ENCODE measurements at regions not wholly inside any gene's neighbourhood (a gene's known extent, or its start where the extent isn't known, plus 50 kb on each side); places are given as distances from the start of the nearest gene placed in this dataset.
"Not testable (repeated sequence)": the region's sequence is repeated elsewhere in the genome, so short reads cannot be mapped to it uniquely, and the experiment has no call there.

DNA sequence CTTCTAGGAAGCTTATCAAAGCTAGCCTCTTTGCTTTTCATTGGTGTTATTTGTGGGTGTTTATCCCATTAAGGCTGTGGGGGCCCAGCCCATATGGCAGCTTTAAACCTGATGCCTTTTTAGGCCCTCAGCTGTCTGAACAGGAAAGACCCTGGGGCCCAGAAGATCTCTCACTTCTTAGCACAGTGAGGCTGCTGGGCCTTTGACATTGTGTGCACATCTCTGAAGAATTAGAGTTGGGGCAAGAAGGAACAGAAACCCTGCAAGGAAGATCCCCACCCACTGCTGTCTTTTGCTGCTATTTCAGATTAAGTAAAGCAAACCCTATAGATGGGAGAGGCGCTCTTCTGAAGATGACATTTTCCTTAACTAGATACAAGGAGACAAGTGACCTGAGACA is 250.0 kb downstream of the SMAD2 start:
- Mint-ChIP-seq H3K27me3 (no peaks in the 10 kb centered on the region), H3K4me3 (no peak overlapping the region), H3K4me1 (ENCODE audit: low read depth) (no peaks in the 10 kb centered on the region), H3K27ac (no peak overlapping the region), H3K9me3 (no peaks in the 10 kb centered on the region), H3K36me3 (ENCODE audit: low read depth) (no peaks in the 10 kb centered on the region)
- intact Hi-C loops (cut with micrococcal nuclease), result no loop called here

DNA sequence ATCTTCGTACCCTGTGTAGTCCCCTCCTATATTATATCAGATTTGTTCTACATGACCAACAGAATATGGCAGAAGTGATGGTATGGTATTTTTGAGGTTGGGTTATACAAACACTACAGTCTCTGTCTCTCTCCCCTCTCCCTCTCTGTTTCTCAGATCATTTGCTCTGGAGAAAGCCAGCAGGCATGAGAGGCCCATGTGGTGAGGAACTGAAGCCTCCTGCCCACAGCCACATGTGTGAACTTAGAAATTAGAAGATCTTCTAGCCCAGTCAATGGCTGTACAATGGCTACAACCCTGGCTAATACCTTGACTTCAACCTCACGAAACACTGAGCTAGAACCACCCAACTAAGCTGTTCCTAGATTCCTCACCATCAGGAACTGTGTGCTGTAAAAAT is 250.6 kb downstream of the SMAD2 start:
- H3K27me3 Mint-ChIP-seq, result no peaks in the 10 kb centered on the region
- H3K36me3 Mint-ChIP-seq (ENCODE audit: low read depth), result no peaks in the 10 kb centered on the region
- H3K4me1 Mint-ChIP-seq (ENCODE audit: low read depth), result no peaks in the 10 kb centered on the region
- intact Hi-C loops (cut with micrococcal nuclease), result no loop called here
- H3K27ac Mint-ChIP-seq, result no peak overlapping the region
- no peak overlapping the region for H3K4me3 Mint-ChIP-seq
- no peaks in the 10 kb centered on the region for H3K9me3 Mint-ChIP-seq

DNA sequence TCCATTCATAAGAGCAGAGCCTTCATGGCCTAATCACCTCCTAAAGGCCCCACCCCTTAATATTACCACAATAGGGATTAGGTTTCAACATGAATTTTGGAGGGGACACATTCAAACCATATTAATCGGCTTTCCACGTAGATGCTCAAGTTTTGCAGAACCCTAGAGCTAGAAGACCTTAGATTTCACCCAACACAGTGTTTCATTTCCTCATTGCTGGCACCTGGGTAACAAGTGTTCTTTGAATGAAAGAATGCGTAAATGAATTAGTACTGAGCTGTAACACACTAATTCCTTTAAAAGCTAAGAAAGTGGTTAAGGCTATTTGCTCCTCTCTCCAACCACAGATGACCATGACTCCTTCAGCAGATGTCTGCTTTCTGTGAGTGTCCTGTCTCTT is 252.5 kb downstream of the SMAD2 start:
- Mint-ChIP-seq H3K4me3 (no peak overlapping the region), H3K27me3 (no peaks in the 10 kb centered on the region), H3K27ac (no peak overlapping the region), H3K4me1 (ENCODE audit: low read depth) (no peaks in the 10 kb centered on the region), H3K9me3 (no peaks in the 10 kb centered on the region), H3K36me3 (ENCODE audit: low read depth) (no peaks in the 10 kb centered on the region)
- intact Hi-C loops (cut with micrococcal nuclease), result no loop called here

DNA sequence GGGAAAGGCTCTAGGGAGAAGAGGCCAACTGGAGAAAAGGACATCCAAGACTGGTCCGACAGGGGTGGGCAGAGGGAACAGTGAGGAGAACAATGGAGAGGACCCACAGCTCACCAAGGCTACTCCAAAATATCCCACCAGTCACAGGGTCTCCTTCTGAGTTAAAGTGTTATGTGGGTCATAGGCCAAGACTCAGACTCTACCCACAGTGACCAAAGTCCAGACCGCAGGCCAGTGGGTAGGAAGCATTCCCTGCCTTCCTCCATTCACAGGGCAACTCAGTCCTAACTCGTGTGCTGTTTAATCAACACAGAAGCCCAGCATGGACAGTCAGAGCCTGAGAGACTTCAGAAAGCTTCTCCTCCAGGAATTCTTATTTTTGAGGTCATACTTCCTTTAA is 260.6 kb downstream of the SMAD2 start:
- intact Hi-C loops (cut with micrococcal nuclease), result no loop called here
- Mint-ChIP-seq H3K27ac (no peak overlapping the region), H3K4me1 (ENCODE audit: low read depth) (no peaks in the 10 kb centered on the region), H3K4me3 (no peak overlapping the region), H3K27me3 (peaks cover 17% of the 10 kb centered on the region), H3K36me3 (ENCODE audit: low read depth) (no peaks in the 10 kb centered on the region), H3K9me3 (no peaks in the 10 kb centered on the region)

DNA sequence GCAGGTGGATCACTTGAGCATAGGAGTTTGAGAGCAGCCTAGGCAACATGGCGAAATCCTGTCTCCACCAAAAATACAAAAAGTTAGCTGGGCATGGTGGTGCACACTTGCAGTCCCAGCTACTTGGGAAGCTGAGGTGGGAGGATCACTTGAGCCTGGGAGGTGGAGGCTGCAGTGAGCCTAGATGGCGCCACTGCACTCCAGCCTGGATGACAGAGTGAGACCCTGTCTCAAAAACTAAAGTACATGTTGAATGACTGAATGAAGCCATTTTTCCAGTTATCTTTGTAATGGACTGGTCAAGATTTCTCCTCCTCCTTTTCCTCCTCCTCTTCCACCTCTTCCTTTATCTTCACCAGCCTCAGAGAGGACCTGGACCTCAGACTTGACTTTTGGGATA is 272.0 kb downstream of the SMAD2 start:
- H3K4me1 Mint-ChIP-seq (ENCODE audit: low read depth), result no peaks in the 10 kb centered on the region
- intact Hi-C loops (cut with micrococcal nuclease), result no loop called here
- no peak overlapping the region for H3K27ac Mint-ChIP-seq
- H3K4me3 Mint-ChIP-seq, result no peak overlapping the region
- no peaks in the 10 kb centered on the region for H3K36me3 Mint-ChIP-seq (ENCODE audit: low read depth)
- H3K27me3 Mint-ChIP-seq, result no peaks in the 10 kb centered on the region
- H3K9me3 Mint-ChIP-seq, result peaks cover 11% of the 10 kb centered on the region

DNA sequence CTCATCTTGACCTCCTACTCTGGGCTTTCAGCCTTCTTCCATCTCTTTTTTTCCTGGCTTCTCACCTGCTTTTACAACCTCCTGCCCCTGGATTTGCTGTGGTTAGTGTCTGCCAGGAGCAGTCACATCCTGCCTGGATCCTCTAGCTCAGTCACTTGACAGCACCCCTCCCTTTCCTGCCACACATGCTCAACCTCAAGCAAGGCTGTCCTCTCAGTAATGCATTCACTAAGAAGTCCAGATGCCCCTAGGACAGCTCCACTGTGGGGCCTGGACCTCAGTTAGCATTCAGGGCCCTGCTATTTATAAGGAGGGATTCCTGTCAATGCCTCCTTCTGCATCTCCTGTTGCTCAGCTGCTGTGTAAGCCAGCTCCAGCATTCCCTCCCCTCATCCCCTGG is 275.5 kb downstream of the SMAD2 start:
- no peaks in the 10 kb centered on the region for H3K4me1 Mint-ChIP-seq (ENCODE audit: low read depth)
- no peaks in the 10 kb centered on the region for H3K27me3 Mint-ChIP-seq
- peaks cover 5% of the 10 kb centered on the region for H3K9me3 Mint-ChIP-seq
- H3K27ac Mint-ChIP-seq, result no peak overlapping the region
- intact Hi-C loops (cut with micrococcal nuclease), result no loop called here
- H3K4me3 Mint-ChIP-seq, result no peak overlapping the region
- H3K36me3 Mint-ChIP-seq (ENCODE audit: low read depth), result no peaks in the 10 kb centered on the region

DNA sequence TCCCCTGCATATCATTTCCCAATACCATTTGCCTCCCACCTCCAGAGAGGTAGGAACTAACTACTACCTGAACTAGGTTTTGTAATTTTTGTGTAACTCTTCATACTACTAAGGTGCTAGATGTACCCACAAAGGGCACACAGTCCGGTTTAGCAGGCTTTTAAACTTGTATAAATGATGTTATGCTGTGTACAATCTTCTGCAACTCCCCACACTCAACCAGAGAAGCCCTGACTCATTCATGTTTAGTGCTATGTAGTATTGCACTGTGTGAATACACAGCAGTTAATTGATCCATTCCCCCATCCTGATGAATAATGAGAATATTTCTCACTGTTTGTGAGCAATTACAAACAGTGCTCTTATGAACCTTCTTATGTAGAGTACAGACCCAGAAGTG is 285.6 kb downstream of the SMAD2 start:
- Mint-ChIP-seq H3K27ac (no peak overlapping the region), H3K27me3 (no peaks in the 10 kb centered on the region), H3K36me3 (ENCODE audit: low read depth) (no peaks in the 10 kb centered on the region), H3K4me1 (ENCODE audit: low read depth) (no peaks in the 10 kb centered on the region), H3K9me3 (peaks cover 11% of the 10 kb centered on the region), H3K4me3 (no peak overlapping the region)
- intact Hi-C loops (cut with micrococcal nuclease), result no loop called here

DNA sequence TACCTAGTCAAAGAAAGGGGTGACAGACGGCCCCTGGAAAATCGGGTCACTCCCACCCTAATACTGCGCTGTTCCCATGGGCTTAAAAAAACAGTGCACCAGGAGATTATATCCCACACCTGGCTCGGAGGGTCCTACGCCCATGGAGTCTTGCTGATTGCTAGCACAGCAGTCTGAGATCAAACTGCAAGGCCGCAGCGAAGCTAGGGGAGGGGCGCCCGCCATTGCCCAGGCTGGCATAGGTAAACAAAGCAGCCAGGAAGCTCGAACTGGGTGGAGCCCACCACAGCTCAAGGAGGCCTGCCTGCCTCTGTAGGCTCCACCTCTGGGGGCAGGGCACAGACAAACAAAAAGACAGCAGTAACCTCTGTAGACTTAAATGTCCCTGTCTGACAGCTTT is 292.9 kb downstream of the SMAD2 start:
- H3K4me1 Mint-ChIP-seq (ENCODE audit: low read depth); H3K27ac Mint-ChIP-seq; H3K4me3 Mint-ChIP-seq; intact Hi-C loops (cut with micrococcal nuclease); H3K9me3 Mint-ChIP-seq; H3K27me3 Mint-ChIP-seq; H3K36me3 Mint-ChIP-seq (ENCODE audit: low read depth): not testable (repeated sequence)

DNA sequence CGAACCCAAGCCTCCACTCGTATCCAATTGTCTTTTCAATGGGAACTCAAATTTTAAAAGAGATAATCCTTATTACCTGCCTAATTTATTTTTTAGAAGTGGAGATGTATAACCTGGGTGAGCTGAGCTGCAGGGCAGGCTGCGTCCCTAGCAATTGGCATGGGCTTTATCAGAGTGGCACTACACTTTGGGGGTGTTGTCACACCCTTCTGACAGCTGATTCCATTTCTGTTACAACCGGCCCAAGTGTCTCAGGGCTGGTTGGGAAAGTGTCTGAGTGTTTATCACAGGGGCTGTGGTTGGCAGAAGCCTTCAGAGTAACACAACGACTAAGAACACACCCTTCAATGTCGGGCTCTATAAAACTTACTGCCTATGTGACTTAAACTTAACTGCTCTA is 295.0 kb downstream of the SMAD2 start:
- Mint-ChIP-seq H3K4me1 (ENCODE audit: low read depth) (no peaks in the 10 kb centered on the region), H3K27me3 (no peaks in the 10 kb centered on the region), H3K4me3 (no peak overlapping the region), H3K9me3 (no peaks in the 10 kb centered on the region), H3K36me3 (ENCODE audit: low read depth) (no peaks in the 10 kb centered on the region), H3K27ac (no peak overlapping the region)
- intact Hi-C loops (cut with micrococcal nuclease), result no loop called here

DNA sequence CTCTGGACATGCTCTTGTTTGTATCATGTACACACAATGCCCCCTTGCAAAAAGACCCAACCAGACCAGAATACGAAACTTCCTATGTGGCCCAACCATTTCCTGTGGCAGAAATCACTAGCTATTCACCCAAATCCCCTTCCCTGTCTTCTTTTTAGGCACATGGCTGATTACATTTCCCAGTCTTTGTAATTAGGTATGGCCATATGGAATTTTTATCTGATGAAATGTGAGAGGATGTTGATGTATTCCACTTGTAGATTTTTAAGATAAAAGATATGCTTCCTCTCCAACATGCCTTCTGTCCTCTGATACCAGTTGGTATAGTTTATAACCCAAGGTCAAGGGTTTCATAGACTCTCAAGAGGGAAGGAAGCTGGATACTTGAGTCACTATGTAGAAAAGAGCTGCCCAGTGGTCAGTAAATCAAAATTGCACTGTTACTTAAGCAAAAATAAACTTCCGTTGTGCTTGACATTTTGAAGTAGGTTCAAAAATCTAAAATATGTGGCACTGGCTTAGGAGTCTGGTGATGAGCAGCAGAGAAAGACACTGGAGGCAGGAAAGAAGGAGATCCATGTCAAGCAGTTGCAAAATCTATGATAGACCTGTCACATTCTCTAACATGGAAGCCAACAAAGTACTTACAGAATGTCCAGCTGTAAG is 297.4 kb downstream of the SMAD2 start:
- intact Hi-C loops (cut with micrococcal nuclease), result no loop called here
- Mint-ChIP-seq H3K9me3 (no peaks in the 10 kb centered on the region), H3K4me1 (ENCODE audit: low read depth) (no peaks in the 10 kb centered on the region), H3K27ac (no peak overlapping the region), H3K36me3 (ENCODE audit: low read depth) (no peaks in the 10 kb centered on the region), H3K4me3 (no peak overlapping the region), H3K27me3 (no peaks in the 10 kb centered on the region)

DNA sequence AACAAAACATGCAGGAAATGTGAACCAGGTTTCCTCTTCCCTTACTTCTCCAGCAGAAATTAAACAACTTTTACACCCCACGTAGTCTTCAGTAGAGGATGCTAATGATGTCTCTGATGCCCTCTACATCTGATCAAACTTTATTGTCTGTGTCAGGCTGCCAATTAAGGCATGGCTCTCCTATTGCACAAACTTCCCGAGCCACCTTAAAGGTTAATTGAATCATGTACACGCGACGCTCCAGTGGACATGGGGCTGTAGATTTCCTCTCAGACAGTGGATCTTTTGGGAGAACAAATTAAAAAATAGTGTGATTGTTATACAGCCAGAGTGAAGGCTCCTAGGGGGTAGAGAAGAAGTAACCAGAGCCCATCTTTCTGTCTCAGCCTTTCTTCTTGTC is 301.6 kb downstream of the SMAD2 start:
- H3K27ac Mint-ChIP-seq, result no peak overlapping the region
- intact Hi-C loops (cut with micrococcal nuclease), result no loop called here
- H3K36me3 Mint-ChIP-seq (ENCODE audit: low read depth), result no peaks in the 10 kb centered on the region
- no peaks in the 10 kb centered on the region for H3K9me3 Mint-ChIP-seq
- H3K4me1 Mint-ChIP-seq (ENCODE audit: low read depth), result no peaks in the 10 kb centered on the region
- H3K27me3 Mint-ChIP-seq, result no peaks in the 10 kb centered on the region
- no peak overlapping the region for H3K4me3 Mint-ChIP-seq

DNA sequence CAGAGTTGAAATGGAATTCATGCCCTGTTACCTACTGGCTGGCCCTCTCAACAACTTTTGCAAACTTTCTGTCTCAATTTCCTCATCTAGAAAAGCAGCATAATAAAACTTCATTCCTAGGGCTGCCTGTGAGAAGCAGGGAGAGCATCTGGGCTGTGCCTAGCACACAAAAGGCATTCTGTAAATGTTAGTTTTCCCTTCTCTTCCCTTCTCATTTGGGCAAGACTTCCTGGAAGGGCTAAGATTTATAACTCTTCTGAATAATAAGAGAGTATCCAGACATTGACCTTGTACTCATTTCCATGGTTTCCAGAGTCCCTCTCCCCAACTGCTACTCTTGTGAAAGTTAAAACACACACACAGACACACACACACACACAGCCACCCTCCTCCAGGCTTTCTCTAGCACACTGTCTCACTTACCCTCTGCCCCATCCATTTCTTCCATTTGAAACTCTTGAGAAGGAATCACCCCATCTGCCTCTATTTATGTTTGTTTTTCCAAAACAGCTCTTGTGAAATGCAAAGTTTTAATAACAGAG is 302.1 kb downstream of the SMAD2 start:
- H3K4me3 Mint-ChIP-seq, result no peak overlapping the region
- no peaks in the 10 kb centered on the region for H3K9me3 Mint-ChIP-seq
- H3K27ac Mint-ChIP-seq, result no peak overlapping the region
- H3K36me3 Mint-ChIP-seq (ENCODE audit: low read depth), result no peaks in the 10 kb centered on the region
- no peaks in the 10 kb centered on the region for H3K4me1 Mint-ChIP-seq (ENCODE audit: low read depth)
- H3K27me3 Mint-ChIP-seq, result no peaks in the 10 kb centered on the region
- intact Hi-C loops (cut with micrococcal nuclease), result no loop called here

DNA sequence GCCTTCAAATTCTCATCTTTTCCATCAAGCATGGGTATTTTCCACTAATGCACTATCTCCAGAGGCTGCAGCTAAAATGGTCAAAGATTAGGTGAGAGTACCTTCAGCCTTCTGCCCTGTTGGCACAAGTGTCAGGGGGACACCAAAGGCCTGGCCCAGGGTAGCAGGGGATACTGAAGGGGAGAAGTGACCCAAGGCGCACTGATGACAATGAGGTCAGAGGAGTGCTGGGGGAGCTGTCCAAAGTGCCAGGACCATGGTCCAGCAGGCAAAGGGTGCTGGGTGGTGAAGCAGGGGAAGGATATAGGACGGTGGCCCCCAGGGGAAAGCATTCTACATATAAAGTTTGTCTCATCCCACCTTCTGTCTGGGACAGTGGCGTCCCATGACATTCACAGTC is 303.4 kb downstream of the SMAD2 start:
- Mint-ChIP-seq H3K36me3 (ENCODE audit: low read depth) (no peaks in the 10 kb centered on the region), H3K4me3 (no peak overlapping the region), H3K4me1 (ENCODE audit: low read depth) (no peaks in the 10 kb centered on the region), H3K27me3 (no peaks in the 10 kb centered on the region), H3K9me3 (no peaks in the 10 kb centered on the region), H3K27ac (no peak overlapping the region)
- intact Hi-C loops (cut with micrococcal nuclease), result no loop called here

DNA sequence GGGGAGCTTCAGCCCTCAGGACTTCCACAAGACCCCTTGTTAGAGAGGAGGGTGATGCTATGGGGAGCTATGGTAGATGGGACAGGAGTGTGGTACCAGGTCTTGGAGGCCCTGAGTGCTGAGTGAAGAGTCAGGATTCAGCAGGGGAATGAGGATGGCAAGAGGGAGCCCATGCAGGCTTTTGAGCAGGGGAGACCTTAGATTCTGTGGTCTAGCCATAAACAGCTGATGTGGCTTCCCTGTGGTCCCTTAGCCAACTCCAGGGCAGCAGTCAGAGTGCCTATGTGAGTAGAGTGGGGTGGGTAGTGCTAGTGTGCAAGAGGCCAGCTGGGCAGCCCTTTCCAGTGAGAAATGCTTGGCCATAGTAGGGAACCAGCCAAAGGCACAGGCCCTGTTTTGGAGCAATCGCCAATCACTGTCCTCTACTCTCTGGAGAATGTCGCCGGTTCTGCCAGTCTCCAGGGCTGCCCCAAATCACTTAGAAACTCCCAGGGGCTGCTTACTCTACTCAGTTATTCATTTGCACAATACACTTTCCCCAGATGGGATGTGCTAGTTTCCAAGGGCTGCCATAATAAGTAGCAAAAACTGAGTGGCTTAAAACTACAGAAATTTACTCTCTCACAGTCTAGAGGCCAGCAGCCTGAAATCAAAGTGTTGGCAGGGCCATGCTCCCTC is 310.5 kb downstream of the SMAD2 start:
- Mint-ChIP-seq H3K27me3 (no peaks in the 10 kb centered on the region), H3K4me1 (ENCODE audit: low read depth) (no peaks in the 10 kb centered on the region), H3K27ac (no peak overlapping the region), H3K4me3 (no peak overlapping the region), H3K36me3 (ENCODE audit: low read depth) (no peaks in the 10 kb centered on the region), H3K9me3 (no peaks in the 10 kb centered on the region)
- intact Hi-C loops (cut with micrococcal nuclease), result no loop called here

DNA sequence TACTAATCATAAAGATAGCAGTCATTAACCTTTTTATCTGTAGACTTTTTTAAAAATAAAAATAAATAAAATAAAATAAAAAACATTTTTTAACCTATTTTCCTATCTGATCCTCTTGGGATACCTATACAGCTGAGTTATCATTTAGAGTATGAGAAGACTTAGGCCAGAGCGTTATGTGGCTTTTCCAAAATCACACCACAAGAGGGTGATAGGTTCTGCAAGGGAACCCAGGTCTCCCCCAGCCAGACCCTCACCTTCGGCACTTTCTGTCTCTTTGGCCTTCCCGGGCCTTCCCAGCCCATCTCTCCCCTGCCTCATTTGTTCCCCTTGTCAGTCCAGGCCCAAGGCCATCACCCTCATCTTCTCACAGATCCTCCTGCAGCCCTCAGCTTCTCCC is 311.7 kb downstream of the SMAD2 start:
- intact Hi-C loops (cut with micrococcal nuclease), result no loop called here
- Mint-ChIP-seq H3K27me3 (no peaks in the 10 kb centered on the region), H3K4me1 (ENCODE audit: low read depth) (no peaks in the 10 kb centered on the region), H3K9me3 (no peaks in the 10 kb centered on the region), H3K4me3 (no peak overlapping the region), H3K36me3 (ENCODE audit: low read depth) (no peaks in the 10 kb centered on the region), H3K27ac (no peak overlapping the region)
